Cardiac fibroblast (primary cell): ENCODE measurements at regions not wholly inside any gene's neighbourhood (a gene's known extent, or its start where the extent isn't known, plus 50 kb on each side); places are given as distances from the start of the nearest gene placed in this dataset.

ENCODE experiments used
- DNase-seq, 2 donors: peaks; one replicate each; pipeline versions ENCODE4 v3.0.0 to v3.0.0-alpha.2; 2010; ENCODE audit warnings: low read depth in 2 of 2
- H3K4me3 ChIP-seq, 2 donors: replicated peaks in 1 of 2; 1 replicate in 1 of 2; 2 replicates in 1 of 2; pipeline ENCODE4 v1.5.1; 2011; ENCODE audit warnings: low read depth in 2 of 2, low read length in 2 of 2, mild to moderate bottlenecking in 2 of 2, moderate library complexity in 1 of 2
- CTCF ChIP-seq: IDR thresholded peaks from one replicate; pipeline ENCODE4 v1.5.1; 2011; ENCODE audit warnings: low read depth, mild to moderate bottlenecking, low read length, inconsistent platforms

- DNase-seq = no peak
- TF ChIP-seq CTCF = no peak
- H3K4me3 ChIP-seq = no peak overlapping the region
Measured at GRCh38 chr21:27589781-27590180, 622.9 kb upstream of the ADAMTS5 start.

GRCh38 chr21:27586986-27587385, 620.1 kb upstream of the ADAMTS5 start:
- no peak overlapping the region for H3K4me3 ChIP-seq
- no peak for DNase-seq
- TF ChIP-seq CTCF = no peak

GRCh38 chr21:27586326-27586725, 619.4 kb upstream of the ADAMTS5 start:
- no peak overlapping the region for H3K4me3 ChIP-seq
- no peak for TF ChIP-seq CTCF
- DNase-seq = no peak

GRCh38 chr21:27584256-27584655, 617.4 kb upstream of the ADAMTS5 start:
- DNase-seq = no peak
- no peak for TF ChIP-seq CTCF

GRCh38 chr21:27582948-27583430, 616.1 kb upstream of the ADAMTS5 start:
- H3K4me3 ChIP-seq = no peak overlapping the region
- TF ChIP-seq CTCF = no peak
- DNase-seq = peak in 1 of 2 donors; percentile 32

More at GRCh38 chr21:27584256-27584655, 617.4 kb upstream of the ADAMTS5 start:
- H3K4me3 ChIP-seq = no peak overlapping the region

- no peak overlapping the region for H3K4me3 ChIP-seq
- peak in 1 of 2 donors; percentile 38 for DNase-seq
- TF ChIP-seq CTCF = no peak
Measured at GRCh38 chr21:27582246-27582947, 615.5 kb upstream of the ADAMTS5 start.
